Natural killer cell (primary cell): ENCODE measurements at regions not wholly inside any gene's neighbourhood (a gene's known extent, or its start where the extent isn't known, plus 50 kb on each side); places are given as distances from the start of the nearest gene placed in this dataset.
"Not testable (repeated sequence)": the region's sequence is repeated elsewhere in the genome, so short reads cannot be mapped to it uniquely, and the experiment has no call there.

Experiments used
- ATAC-seq, 3 donors: fragments of 150-1000 bp in 2 of 3; fragments of 200-7000 bp in 1 of 3; cut with Tn5 transposase; 1 replicate in 1 of 3; 2 replicates in 2 of 3; pipeline ENCODE4 v1.10.0; 2021; ENCODE audit warnings: mild to moderate bottlenecking in 2 of 3, moderate library complexity in 2 of 3
- DNase-seq, 2 donors: peaks; one replicate each; pipeline versions ENCODE4 v3.0.0 to v3.0.0-alpha.2; 2013 to 2021; ENCODE audit warnings: mixed read lengths in 1 of 2
- H3K27ac ChIP-seq: one replicate; pipeline ENCODE4 v1.5.1; 2013; ENCODE audit warnings: mild to moderate bottlenecking, low read length
- H3K27me3 ChIP-seq: one replicate; pipeline ENCODE4 v1.6.1; 2013; ENCODE audit warnings: low read length; ENCODE audit not compliant: control insufficient read depth, insufficient read depth
- H3K36me3 ChIP-seq: one replicate; pipeline ENCODE4 v1.6.1; 2013; ENCODE audit warnings: low read length; ENCODE audit not compliant: control insufficient read depth, insufficient read depth
- H3K4me1 ChIP-seq: one replicate; pipeline ENCODE4 v1.6.1; 2013; ENCODE audit warnings: low read length; ENCODE audit not compliant: control insufficient read depth, insufficient read depth
- H3K4me3 ChIP-seq: one replicate; pipeline ENCODE4 v1.5.1; 2013; ENCODE audit warnings: low read length
- H3K9me3 ChIP-seq: one replicate; pipeline ENCODE4 v1.6.1; 2013; ENCODE audit warnings: low read length; ENCODE audit not compliant: control insufficient read depth, insufficient read depth
- H3K27ac Mint-ChIP-seq, 2 donors: one replicate each; pipeline ENCODE4 v1.8.0; 2022; ENCODE audit warnings: mild to moderate bottlenecking in 2 of 2, mixed read lengths in 2 of 2, moderate library complexity in 1 of 2
- H3K27me3 Mint-ChIP-seq, 2 donors: one replicate each; pipeline ENCODE4 v1.8.0; 2022; ENCODE audit warnings: low read depth in 2 of 2, mixed read lengths in 2 of 2
- H3K36me3 Mint-ChIP-seq: one replicate; pipeline ENCODE4 v1.8.0; 2022; ENCODE audit warnings: mixed read lengths
- H3K4me1 Mint-ChIP-seq, 2 donors: one replicate each; pipeline ENCODE4 v1.8.0; 2022; ENCODE audit warnings: mixed read lengths in 2 of 2
- H3K4me3 Mint-ChIP-seq: one replicate; pipeline ENCODE4 v1.8.0; 2022; ENCODE audit warnings: mild to moderate bottlenecking, moderate library complexity, mixed read lengths
- H3K9me3 Mint-ChIP-seq, 2 donors: one replicate each; pipeline ENCODE4 v1.8.0; 2022; ENCODE audit warnings: mixed read lengths in 2 of 2
- WGBS: methylation state at CpG from one replicate; pipeline ENCODE4 v1.1.7; 2013; ENCODE audit warnings: missing lambda C conversion rate; ENCODE audit not compliant: insufficient coverage; 5-methylcytosine and 5-hydroxymethylcytosine counted together
- intact Hi-C: fragments of 100-400 bp; cut with micrococcal nuclease; formaldehyde crosslinking; loops from one replicate; pipeline ENCODE4 v1.14.2; 2022
- TF ChIP-seq, protein P1 (sequence below): fragments of 200-600 bp; IDR thresholded peaks from one replicate; pipeline ENCODE4 v1.8.0; 2022; ENCODE audit warnings: antibody characterized with exemption

DNA sequence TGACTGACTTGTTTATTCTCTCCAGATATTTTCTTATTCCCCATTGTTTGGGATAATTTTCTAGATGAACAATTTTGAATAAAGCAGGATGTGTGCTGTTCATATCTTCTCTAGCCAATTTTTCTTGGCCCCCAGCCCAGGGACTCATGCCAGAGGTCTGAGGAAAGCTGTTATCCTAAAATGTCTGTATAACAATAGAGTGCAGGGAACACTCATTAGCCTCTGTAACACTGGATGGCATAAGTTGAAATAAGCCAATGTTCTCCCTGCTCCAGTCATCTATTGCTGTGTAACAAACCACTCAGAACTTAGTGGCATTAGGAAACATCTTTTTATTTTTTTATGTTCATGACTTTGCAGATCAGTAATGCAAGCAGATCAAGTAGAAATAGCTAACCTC lies 121.7 kb upstream of the TRIM24 start:
- Histone ChIP-seq H3K9me3 (peaks cover 18% of the 10 kb centered on the region), H3K4me3 (no peak overlapping the region), H3K36me3 (no peaks in the 10 kb centered on the region), H3K4me1 (no peaks in the 10 kb centered on the region), H3K27ac (no peak overlapping the region), H3K27me3 (no peaks in the 10 kb centered on the region)
- no peaks in the 10 kb centered on the region for H3K27me3 Mint-ChIP-seq
- TF ChIP-seq, protein P1, sequence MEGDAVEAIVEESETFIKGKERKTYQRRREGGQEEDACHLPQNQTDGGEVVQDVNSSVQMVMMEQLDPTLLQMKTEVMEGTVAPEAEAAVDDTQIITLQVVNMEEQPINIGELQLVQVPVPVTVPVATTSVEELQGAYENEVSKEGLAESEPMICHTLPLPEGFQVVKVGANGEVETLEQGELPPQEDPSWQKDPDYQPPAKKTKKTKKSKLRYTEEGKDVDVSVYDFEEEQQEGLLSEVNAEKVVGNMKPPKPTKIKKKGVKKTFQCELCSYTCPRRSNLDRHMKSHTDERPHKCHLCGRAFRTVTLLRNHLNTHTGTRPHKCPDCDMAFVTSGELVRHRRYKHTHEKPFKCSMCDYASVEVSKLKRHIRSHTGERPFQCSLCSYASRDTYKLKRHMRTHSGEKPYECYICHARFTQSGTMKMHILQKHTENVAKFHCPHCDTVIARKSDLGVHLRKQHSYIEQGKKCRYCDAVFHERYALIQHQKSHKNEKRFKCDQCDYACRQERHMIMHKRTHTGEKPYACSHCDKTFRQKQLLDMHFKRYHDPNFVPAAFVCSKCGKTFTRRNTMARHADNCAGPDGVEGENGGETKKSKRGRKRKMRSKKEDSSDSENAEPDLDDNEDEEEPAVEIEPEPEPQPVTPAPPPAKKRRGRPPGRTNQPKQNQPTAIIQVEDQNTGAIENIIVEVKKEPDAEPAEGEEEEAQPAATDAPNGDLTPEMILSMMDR, result no peak
- DNase-seq, result no peak
- no peak for ATAC-seq
- peaks cover 35% of the 10 kb centered on the region for H3K36me3 Mint-ChIP-seq
- no peak overlapping the region for H3K4me3 Mint-ChIP-seq
- intact Hi-C loops, result no loop called here
- H3K9me3 Mint-ChIP-seq, result peaks cover 10 to 19% of the 10 kb centered on the region in 2 donors
- no peaks in the 10 kb centered on the region for H3K4me1 Mint-ChIP-seq
- H3K27ac Mint-ChIP-seq, result no peak overlapping the region

DNA sequence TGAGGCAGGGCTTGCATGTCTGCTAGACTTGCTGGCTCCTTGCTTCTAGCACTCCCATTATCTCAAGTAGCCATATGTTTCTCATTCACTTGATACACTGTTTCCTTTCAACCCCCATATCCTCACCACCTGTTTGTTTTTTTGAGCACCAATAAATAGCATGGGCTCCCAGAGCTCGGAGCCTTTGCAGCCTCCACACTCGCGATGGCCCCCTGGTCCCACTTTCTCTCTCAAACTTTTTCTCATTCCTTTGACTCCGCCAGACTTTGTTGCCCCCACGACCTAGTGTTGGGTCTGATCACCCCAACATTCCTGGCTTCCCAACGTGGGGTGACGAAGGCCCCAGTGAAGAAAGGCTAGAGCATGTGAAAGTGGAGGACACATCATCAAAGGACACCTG lies 120.8 kb upstream of the TRIM24 start:
- H3K27ac ChIP-seq, intact Hi-C loops, H3K36me3 ChIP-seq, H3K4me3 Mint-ChIP-seq, H3K4me1 Mint-ChIP-seq, H3K4me1 ChIP-seq, H3K27me3 Mint-ChIP-seq, H3K27ac Mint-ChIP-seq, H3K27me3 ChIP-seq, ATAC-seq, H3K4me3 ChIP-seq, DNase-seq: not testable (repeated sequence)
- peaks cover 12% of the 10 kb centered on the region for H3K9me3 ChIP-seq
- Mint-ChIP-seq H3K36me3 (peaks cover 31% of the 10 kb centered on the region), H3K9me3 (peaks cover 8 to 20% of the 10 kb centered on the region in 2 donors)
- WGBS, result 90% methylated on average over 7 of the region's 7 CpGs

DNA sequence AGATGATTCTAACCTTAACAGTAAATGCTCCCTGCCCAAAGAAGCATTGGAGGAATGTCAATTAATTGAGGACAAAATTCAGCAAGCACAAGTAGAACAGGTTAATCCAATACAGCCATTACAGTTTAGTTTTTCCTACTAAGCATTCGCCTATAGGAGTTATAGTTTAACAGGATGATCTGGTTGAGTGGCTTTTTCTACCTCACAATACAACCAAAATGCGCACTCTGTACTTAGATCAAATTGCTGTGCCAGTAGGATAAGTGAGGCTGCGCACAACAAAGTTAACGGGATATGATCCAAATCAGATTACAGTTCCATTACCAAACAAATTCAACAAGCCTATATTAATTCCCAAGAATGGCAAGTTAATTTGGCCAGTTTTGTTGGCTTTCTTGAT lies 117.1 kb upstream of the TRIM24 start:
- no peaks in the 10 kb centered on the region for H3K36me3 ChIP-seq
- no peaks in the 10 kb centered on the region for H3K4me1 ChIP-seq
- no peak overlapping the region for H3K27ac ChIP-seq
- TF ChIP-seq, protein P1, result no peak
- DNase-seq, result no peak
- H3K27me3 ChIP-seq, result no peaks in the 10 kb centered on the region
- intact Hi-C loops, result no loop called here
- no peak overlapping the region for H3K4me3 ChIP-seq
- Mint-ChIP-seq H3K9me3 (peaks cover 12 to 28% of the 10 kb centered on the region in 2 donors), H3K27ac (no peak overlapping the region), H3K4me1 (no peaks in the 10 kb centered on the region), H3K27me3 (no peaks in the 10 kb centered on the region), H3K4me3 (no peak overlapping the region), H3K36me3 (peaks cover 26% of the 10 kb centered on the region)
- H3K9me3 ChIP-seq, result peaks cover 23% of the 10 kb centered on the region
- ATAC-seq, result no peak
- WGBS, result 75% methylated on average over 3 of the region's 4 CpGs

DNA sequence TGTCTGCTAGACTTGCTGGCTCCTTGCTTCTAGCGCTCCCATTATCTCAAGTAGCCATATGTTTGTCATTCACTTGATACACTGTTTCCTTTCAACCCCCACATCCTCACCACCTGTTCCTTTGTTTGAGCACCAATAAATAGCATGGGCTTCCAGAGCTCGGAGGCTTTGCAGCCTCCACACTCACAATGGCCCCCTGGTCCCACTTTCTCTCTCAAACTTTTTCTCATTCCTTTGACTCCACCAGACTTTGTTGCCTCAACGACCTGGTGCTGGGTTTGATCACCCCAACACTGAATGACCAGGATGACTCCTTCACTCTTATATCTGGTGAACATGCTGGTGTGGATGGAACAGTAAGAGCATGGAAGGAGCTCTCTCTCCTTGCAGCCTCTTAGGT lies 114.5 kb upstream of the TRIM24 start:
- peaks cover 10 to 20% of the 10 kb centered on the region in 2 donors for H3K9me3 Mint-ChIP-seq

More for the DNA sequence above, 114.5 kb upstream of the TRIM24 start:
- 64% methylated on average over 3 of the region's 3 CpGs for WGBS
- ATAC-seq (no peak), DNase-seq (no peak)
- peaks cover 11% of the 10 kb centered on the region for H3K36me3 Mint-ChIP-seq
- H3K27me3 Mint-ChIP-seq, result no peaks in the 10 kb centered on the region
- Histone ChIP-seq H3K9me3 (peaks cover 15% of the 10 kb centered on the region), H3K36me3 (no peaks in the 10 kb centered on the region), H3K27me3 (no peaks in the 10 kb centered on the region), H3K27ac (no peak overlapping the region), H3K4me3 (no peak overlapping the region), H3K4me1 (no peaks in the 10 kb centered on the region)
- TF ChIP-seq, protein P1, result no peak
- intact Hi-C loops, result no loop called here
- no peaks in the 10 kb centered on the region for H3K4me1 Mint-ChIP-seq
- no peak overlapping the region for H3K4me3 Mint-ChIP-seq
- H3K27ac Mint-ChIP-seq, result no peak overlapping the region
